ENCODE measurements at regions not wholly inside any gene's neighbourhood (a gene's known extent, or its start where the extent isn't known, plus 50 kb on each side); places are given as distances from the start of the nearest gene placed in this dataset.

DNA sequence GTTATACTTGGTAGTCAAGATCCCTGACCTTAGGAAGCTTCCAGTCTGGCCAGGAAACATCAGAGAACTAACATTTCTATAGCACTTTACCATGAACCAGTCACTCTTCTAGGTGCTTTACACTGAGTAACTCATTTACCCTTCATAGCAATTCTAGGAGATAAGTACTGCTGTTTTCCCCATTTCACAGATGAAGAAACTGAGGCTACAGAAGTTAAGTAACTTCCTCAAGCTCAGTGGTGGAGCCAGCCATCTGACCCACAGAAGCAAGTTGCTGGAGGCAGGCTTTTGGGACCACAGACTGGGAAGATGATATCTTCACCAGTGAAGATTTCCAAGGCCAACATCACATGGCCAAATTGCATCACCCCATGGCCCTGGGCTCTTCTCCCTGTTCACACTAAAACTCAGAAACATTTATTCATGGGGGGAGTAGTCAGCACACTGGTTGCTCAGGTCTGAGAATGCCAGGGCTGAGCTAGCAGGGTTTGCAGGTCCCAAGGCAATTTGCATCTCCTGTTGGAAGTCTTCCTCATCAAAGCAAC lies 70.3 kb downstream of the UNC5CL start:
- peaks cover 6% of the 10 kb centered on the region for H3K27me3 Mint-ChIP-seq (ENCODE audit: low read depth, unreplicated experiment)

DNA sequence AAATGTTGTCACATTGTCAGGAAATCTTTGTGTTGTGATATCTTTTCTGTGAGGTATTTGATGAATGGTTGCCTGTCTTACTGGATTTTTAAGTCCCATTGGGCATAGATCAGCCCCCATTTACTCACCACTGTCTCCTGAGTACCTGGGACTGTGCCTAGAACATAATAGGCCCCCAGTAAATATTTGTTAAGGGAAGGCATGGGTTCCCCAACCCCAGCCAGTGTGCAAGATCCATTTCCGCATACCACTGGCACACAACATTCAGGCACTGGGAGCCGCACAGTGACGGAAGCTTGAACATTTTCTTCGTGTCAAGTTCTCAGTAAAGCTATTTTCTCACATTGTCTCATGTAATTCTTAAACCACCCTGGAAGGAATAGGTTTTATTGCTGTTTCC lies 72.2 kb downstream of the UNC5CL start:
- TF ChIP-seq EZH2 (IDR thresholded peaks at IDR 0.05; ENCODE audit: insufficient read depth, low read length) = no peak
- TF ChIP-seq, protein P1, sequence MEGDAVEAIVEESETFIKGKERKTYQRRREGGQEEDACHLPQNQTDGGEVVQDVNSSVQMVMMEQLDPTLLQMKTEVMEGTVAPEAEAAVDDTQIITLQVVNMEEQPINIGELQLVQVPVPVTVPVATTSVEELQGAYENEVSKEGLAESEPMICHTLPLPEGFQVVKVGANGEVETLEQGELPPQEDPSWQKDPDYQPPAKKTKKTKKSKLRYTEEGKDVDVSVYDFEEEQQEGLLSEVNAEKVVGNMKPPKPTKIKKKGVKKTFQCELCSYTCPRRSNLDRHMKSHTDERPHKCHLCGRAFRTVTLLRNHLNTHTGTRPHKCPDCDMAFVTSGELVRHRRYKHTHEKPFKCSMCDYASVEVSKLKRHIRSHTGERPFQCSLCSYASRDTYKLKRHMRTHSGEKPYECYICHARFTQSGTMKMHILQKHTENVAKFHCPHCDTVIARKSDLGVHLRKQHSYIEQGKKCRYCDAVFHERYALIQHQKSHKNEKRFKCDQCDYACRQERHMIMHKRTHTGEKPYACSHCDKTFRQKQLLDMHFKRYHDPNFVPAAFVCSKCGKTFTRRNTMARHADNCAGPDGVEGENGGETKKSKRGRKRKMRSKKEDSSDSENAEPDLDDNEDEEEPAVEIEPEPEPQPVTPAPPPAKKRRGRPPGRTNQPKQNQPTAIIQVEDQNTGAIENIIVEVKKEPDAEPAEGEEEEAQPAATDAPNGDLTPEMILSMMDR (IDR thresholded peaks at IDR 0.05; ENCODE audit: insufficient read depth, low read depth, low read length) = no peak
- H3K9me3 Mint-ChIP-seq (ENCODE audit: unreplicated experiment) = no peaks in the 10 kb centered on the region
- peaks cover 8% of the 10 kb centered on the region for H3K4me1 ChIP-seq (ENCODE audit: insufficient read depth, low read length)
- no peak overlapping the region for H3K27ac ChIP-seq (ENCODE audit: low read depth, low read length)
- FAIRE-seq (no peak), DNase-seq (ENCODE audit: low read depth) (no peak)
- H3K27me3 Mint-ChIP-seq (ENCODE audit: low read depth, unreplicated experiment) = peaks cover 6% of the 10 kb centered on the region
- no peak overlapping the region for H2AFZ ChIP-seq (ENCODE audit: low read depth, low read length)
- no peaks in the 10 kb centered on the region for H3K36me3 ChIP-seq (ENCODE audit: insufficient read depth, low read length)
- H3K36me3 Mint-ChIP-seq (ENCODE audit: low read depth, unreplicated experiment) = no peaks in the 10 kb centered on the region
- peaks cover 2% of the 10 kb centered on the region for H3K27me3 ChIP-seq (ENCODE audit: insufficient read depth, low read length)
- no peaks in the 10 kb centered on the region for H3K79me2 ChIP-seq (ENCODE audit: insufficient read depth, low read length)
- no peaks in the 10 kb centered on the region for H3K9me3 ChIP-seq (ENCODE audit: insufficient read depth, low read depth, low read length)
- H3K4me2 ChIP-seq (ENCODE audit: low read length) = no peak overlapping the region
- no peak overlapping the region for H3K27ac Mint-ChIP-seq (ENCODE audit: unreplicated experiment)
- no peak overlapping the region for H3K4me3 Mint-ChIP-seq (ENCODE audit: unreplicated experiment)
- peaks cover 10% of the 10 kb centered on the region for H3K4me1 Mint-ChIP-seq (ENCODE audit: low read depth, unreplicated experiment)
- H3K4me3 ChIP-seq (ENCODE audit: insufficient read depth, low read depth, low read length) = no peak overlapping the region
- no peaks in the 10 kb centered on the region for H4K20me1 ChIP-seq (ENCODE audit: insufficient read depth, low read length)
- H3K9ac ChIP-seq (ENCODE audit: low read length) = no peak overlapping the region

More for the DNA sequence above, 70.3 kb downstream of the UNC5CL start:
- no peak overlapping the region for H3K4me2 ChIP-seq (ENCODE audit: low read length)
- no peaks in the 10 kb centered on the region for H3K9me3 ChIP-seq (ENCODE audit: insufficient read depth, low read depth, low read length)
- no peaks in the 10 kb centered on the region for H3K79me2 ChIP-seq (ENCODE audit: insufficient read depth, low read length)
- no peak overlapping the region for H3K4me3 Mint-ChIP-seq (ENCODE audit: unreplicated experiment)
- H2AFZ ChIP-seq (ENCODE audit: low read depth, low read length) = no peak overlapping the region
- H3K9ac ChIP-seq (ENCODE audit: low read length) = no peak overlapping the region
- no peaks in the 10 kb centered on the region for H3K4me1 Mint-ChIP-seq (ENCODE audit: low read depth, unreplicated experiment)
- DNase-seq (ENCODE audit: low read depth) = no peak
- H3K4me1 ChIP-seq (ENCODE audit: insufficient read depth, low read length) = no peaks in the 10 kb centered on the region
- FAIRE-seq = no peak
- peaks cover 2% of the 10 kb centered on the region for H3K27me3 ChIP-seq (ENCODE audit: insufficient read depth, low read length)
- no peak overlapping the region for H3K27ac ChIP-seq (ENCODE audit: low read depth, low read length)
- H3K36me3 Mint-ChIP-seq (ENCODE audit: low read depth, unreplicated experiment) = no peaks in the 10 kb centered on the region
- H3K4me3 ChIP-seq (ENCODE audit: insufficient read depth, low read depth, low read length) = no peak overlapping the region
- no peaks in the 10 kb centered on the region for H4K20me1 ChIP-seq (ENCODE audit: insufficient read depth, low read length)
- TF ChIP-seq, protein P1 (IDR thresholded peaks at IDR 0.05; ENCODE audit: insufficient read depth, low read depth, low read length) = no peak
- no peak for TF ChIP-seq EZH2 (IDR thresholded peaks at IDR 0.05; ENCODE audit: insufficient read depth, low read length)
- H3K36me3 ChIP-seq (ENCODE audit: insufficient read depth, low read length) = no peaks in the 10 kb centered on the region
- H3K27ac Mint-ChIP-seq (ENCODE audit: unreplicated experiment) = no peak overlapping the region
- peaks cover 7% of the 10 kb centered on the region for H3K9me3 Mint-ChIP-seq (ENCODE audit: unreplicated experiment)

DNA sequence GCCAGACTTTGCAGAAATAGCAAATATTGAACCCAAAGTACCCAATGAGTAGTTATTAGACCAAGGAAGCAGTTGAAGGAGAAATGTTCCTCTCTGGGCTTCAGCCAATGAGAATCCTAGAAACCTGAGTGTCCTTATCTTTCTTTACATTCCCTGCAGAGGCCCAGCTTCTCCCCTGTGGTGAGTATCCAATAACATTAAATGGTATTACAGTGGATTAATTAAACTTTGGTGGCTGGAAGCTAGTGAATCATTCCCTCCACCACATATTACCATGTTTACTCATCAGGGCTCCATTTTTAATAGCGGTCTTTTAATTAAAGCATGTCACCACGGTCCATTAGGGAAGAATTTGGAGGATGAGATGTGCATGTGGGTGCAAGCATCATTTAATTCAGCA lies 74.0 kb downstream of the UNC5CL start:
- no peak overlapping the region for H3K27ac ChIP-seq (ENCODE audit: low read depth, low read length)
- H3K27ac Mint-ChIP-seq (ENCODE audit: unreplicated experiment) = no peak overlapping the region
- H3K36me3 Mint-ChIP-seq (ENCODE audit: low read depth, unreplicated experiment) = no peaks in the 10 kb centered on the region
- H3K27me3 Mint-ChIP-seq (ENCODE audit: low read depth, unreplicated experiment) = peaks cover 4% of the 10 kb centered on the region
- no peaks in the 10 kb centered on the region for H3K36me3 ChIP-seq (ENCODE audit: insufficient read depth, low read length)
- no peak overlapping the region for H3K4me3 ChIP-seq (ENCODE audit: insufficient read depth, low read depth, low read length)
- H4K20me1 ChIP-seq (ENCODE audit: insufficient read depth, low read length) = no peaks in the 10 kb centered on the region
- peaks cover 10% of the 10 kb centered on the region for H3K4me1 Mint-ChIP-seq (ENCODE audit: low read depth, unreplicated experiment)
- H3K4me2 ChIP-seq (ENCODE audit: low read length) = no peak overlapping the region
- DNase-seq (ENCODE audit: low read depth) = peak; percentile 70
- H3K9ac ChIP-seq (ENCODE audit: low read length) = no peak overlapping the region
- peaks cover 2% of the 10 kb centered on the region for H3K27me3 ChIP-seq (ENCODE audit: insufficient read depth, low read length)
- no peak for FAIRE-seq
- H2AFZ ChIP-seq (ENCODE audit: low read depth, low read length) = no peak overlapping the region
- H3K4me3 Mint-ChIP-seq (ENCODE audit: unreplicated experiment) = no peak overlapping the region
- H3K9me3 Mint-ChIP-seq (ENCODE audit: unreplicated experiment) = no peaks in the 10 kb centered on the region
- peaks cover 17% of the 10 kb centered on the region for H3K4me1 ChIP-seq (ENCODE audit: insufficient read depth, low read length)
- H3K9me3 ChIP-seq (ENCODE audit: insufficient read depth, low read depth, low read length) = no peaks in the 10 kb centered on the region
- no peaks in the 10 kb centered on the region for H3K79me2 ChIP-seq (ENCODE audit: insufficient read depth, low read length)
- TF ChIP-seq EZH2 (IDR thresholded peaks at IDR 0.05; ENCODE audit: insufficient read depth, low read length) = no peak
- TF ChIP-seq, protein P1 (IDR thresholded peaks at IDR 0.05; ENCODE audit: insufficient read depth, low read depth, low read length) = no peak

Data from astrocyte (in vitro differentiated cells and primary cell).